CD4-positive, alpha-beta T cell treated with Interleukin-21 for 1 hour (primary cell): ENCODE measurements at regions not wholly inside any gene's neighbourhood (a gene's known extent, or its start where the extent isn't known, plus 50 kb on each side); places are given as distances from the start of the nearest gene placed in this dataset.

ENCODE experiments used
- DNase-seq: peaks from one replicate; pipeline ENCODE4 v3.0.0-alpha.2; 2020

DNA sequence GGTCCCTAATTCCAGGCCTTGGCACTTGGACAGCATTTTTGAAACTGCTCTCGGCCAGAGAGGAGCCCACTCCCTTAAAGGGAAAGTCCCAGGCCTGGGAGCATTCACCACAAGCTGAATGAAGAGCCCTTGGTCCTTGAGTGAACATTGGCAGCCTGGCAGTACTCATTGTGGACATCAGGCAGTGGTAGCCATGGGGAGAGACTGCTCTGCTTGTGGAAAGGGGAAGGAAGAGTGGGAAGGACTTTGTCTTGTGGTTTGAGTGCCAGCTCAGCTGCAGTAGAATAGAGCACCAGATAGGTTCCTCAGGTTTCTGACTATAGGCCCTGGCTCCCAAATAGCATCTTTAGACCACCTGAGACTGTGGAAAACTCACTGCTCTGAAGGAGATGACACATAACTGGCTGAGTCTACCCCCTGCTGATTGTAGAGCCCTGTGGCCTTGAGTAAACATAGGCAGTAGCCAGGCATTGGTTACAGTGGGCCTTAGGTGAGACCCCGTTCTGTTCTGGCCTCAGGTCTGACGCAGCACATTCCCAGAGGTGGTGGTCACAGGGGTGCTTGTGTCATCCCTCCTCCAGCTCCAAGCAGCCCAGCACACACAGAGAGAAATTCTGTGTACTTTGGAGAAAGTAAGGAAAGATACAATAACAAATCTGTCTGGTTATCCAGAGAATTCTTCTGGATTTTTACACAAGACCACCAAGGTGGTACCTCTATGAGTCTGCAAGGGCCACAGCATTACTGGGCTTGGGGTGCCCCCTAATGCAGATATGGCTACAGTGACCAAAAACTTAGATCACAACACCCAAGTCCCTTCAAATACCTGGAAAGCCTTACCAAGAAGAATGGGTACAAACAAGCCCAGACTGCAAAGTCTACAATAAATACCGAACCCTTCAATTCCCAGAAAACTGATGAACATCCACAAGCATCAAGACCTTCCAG lies 153.8 kb downstream of the GNAI1 start:
- DNase-seq: no peak

DNA sequence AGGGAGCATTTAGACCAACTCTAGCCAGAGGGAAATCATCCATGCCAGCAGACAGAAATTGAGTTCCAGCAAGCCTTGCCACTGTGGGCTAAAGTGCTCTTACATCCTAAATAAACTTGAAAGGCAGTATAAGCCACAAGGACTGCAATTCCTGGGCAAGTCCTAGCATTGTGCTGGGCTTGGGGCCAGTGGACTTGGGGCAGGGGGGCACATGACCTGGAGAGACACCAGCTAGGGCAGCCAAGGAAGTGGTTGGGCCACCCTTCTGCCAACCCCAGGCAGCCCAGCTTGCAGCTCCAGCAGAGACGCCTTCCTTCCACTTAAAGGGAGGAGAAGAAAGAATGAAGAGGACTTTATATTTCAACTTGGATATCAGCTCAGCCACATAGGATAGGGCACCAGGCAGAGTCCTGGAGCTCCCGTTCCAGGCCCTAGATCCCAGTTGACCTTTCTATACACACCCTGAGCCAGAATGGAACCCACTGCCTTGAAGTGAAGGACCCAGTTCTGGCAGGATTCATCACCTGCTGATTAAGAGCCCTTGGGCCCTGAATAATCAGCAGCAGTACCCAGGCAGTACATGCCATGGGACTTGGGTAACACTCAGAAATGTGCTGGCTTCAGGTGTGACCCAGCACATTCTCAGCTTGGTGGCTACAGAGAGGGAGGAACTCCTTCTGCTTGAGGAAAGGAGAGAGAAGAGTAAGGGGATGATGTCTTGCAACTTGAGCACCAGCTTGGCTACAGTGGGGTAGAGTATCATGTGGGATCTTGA lies 153.0 kb downstream of the GNAI1 start:
- no peak for DNase-seq

DNA sequence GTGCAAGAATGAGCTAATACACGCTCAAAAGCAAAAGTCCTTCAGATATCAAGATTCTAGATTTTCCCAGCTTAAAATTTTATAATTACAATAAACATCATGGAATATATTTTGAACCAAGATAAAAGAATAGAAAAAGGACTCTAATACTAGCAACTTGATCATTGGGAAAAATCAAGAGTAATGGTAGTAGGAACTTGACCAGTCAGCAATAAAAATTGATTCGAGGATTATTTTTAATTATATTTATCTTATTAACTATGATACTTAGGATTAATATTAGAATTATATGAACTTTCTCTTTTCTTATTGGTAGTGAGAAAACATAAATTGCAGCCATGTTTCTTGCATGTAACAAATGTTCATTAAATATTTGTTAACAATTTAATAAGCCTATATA lies 152.0 kb downstream of the GNAI1 start:
- DNase-seq: no peak

DNA sequence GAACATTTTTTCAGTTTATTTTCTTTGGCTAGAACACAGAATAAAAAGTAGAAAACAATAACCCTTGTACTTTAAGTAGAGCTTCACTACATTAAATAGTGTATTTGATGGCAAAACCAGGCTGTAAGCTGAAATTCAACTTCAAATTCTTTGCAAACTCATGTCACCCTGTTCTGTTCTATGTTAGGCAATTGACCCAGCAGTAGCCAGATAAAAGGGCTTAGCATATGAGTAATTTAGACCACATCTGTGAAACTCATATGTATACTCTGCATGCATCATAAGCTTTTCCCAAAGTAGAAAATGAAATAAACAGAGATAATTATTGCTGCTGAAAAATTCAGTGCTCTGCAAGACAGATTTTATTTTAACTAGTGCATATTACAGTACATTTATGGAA lies 150.2 kb downstream of the GNAI1 start:
- DNase-seq: no peak

DNA sequence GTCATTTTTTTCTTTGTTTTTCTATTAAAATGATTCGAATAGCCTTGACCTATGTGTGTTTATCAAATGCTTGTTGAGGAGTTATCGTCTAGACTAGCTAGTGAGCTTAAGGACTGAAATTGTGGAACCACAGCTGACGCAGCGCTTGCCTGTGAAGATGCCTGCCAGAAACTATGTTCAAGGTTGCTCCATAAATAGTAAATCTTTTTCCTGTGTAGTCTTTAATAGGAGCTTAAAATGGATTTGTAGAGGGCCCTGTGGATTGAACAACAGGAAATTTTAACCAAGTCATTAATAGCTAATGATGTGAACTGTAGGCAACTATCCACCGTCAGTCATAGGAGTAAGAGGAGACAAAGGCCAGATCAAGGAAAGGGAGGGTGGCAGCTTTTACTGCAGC lies 145.1 kb downstream of the GNAI1 start:
- DNase-seq: no peak

DNA sequence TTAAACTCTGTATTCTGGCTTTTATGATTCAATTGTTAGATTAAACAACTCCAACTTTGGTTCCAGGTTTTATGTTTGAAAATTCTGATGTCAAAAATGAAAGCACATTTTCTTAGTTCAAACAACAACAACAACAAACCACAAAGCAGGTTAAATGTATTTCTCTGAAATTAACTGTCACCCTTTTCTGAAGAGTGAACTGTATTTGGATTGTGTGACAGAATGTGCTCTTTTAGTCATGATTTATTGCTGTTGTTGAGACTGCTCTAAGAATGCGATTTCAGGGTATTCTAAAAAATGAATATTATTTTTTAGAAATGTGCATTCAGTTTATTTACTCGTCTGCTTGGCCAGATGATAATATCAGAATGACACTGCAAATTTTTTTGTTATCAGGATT lies 144.1 kb downstream of the GNAI1 start:
- no peak for DNase-seq

DNA sequence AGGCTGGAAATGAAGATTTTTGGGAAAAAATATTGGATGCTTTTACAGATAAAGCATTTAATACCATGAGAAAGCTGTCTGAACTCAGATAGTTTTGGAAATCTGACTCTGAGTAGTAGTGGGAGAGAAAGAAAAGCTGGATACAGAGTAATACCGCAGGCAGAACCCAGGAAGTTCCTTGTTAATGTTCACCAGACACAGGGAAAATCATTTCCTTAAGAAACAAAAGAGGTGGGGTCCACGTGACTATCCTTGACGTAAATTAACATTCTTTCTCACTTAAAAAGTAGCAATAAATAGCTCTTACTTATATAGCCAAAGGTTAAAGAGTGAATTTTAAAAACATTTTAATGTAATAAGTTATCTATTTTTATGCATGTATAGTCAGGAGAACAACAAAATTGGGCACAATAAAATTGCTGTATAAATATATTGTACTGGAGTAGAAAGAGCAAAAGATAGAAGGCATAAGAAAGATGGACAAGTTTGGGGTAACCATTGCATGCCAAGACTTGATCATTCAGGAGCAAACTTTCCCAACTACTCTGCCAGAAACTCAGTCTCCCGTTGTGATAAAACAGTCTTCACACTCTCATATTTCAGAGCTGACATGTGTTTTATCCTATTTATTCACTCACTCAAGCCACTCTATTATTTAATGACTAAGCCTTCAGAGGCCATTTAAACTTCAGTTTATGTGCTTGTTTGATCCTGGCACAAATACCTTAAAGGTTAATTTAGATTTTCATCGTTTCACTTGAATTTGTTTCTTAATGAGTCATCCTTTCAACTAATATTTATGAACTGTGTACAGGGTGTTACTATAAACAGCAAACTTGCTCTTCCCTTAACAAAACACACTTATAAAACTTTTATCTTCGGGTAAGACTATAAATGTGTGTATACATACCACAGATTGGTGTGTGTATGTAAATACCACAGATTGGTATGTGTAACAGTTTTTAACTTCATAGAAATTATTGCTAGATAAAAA lies 143.1 kb downstream of the GNAI1 start:
- DNase-seq: no peak
